GM12878 (cell line): ENCODE measurements at regions not wholly inside any gene's neighbourhood (a gene's known extent, or its start where the extent isn't known, plus 50 kb on each side); places are given as distances from the start of the nearest gene placed in this dataset.

Source experiments
- ATAC-seq: fragments of 200-7000 bp; cut with Tn5 transposase; 3 replicates; pipeline ENCODE4 v1.9.1; 2020; ENCODE audit warnings: mild to moderate bottlenecking, moderate library complexity
- BruUV-seq: library from RNA; stranded (reverse); fragments of 400-500 nt; replicated peaks from 2 replicates; lab custom pipeline; 2021; lab: Mats Ljungman, UMichigan
- CTCF ChIA-PET: fragments of 300-600 bp; sonication (Branson Sonifier 250); formaldehyde crosslinking; extraction: SDS; loops from one replicate; lab custom pipeline; 2021; ENCODE audit warnings: inconsistent platforms; lab: Yijun Ruan, JAX
- POLR2A ChIA-PET: fragments of 350-600 bp; formaldehyde crosslinking; extraction: SDS; loops from one replicate; lab custom pipeline; 2021; ENCODE audit warnings: inconsistent platforms; lab: Charles Lee
- RAD21 ChIA-PET: fragments of 300-600 bp; sonication (Branson Sonifier 250); formaldehyde crosslinking; loops from one replicate; lab custom pipeline; 2023; ENCODE audit warnings: antibody characterized with exemption; ENCODE audit not compliant: unreplicated experiment; lab: Charles Lee
- SMC1A ChIA-PET: fragments of 300-600 bp; sonication (Branson Sonifier 250); formaldehyde crosslinking; loops from one replicate; lab custom pipeline; 2023; ENCODE audit not compliant: unreplicated experiment, uncharacterized antibody; lab: Charles Lee
- DNase-seq: peaks from one replicate; pipeline ENCODE4 v3.0.0-alpha.2; 2011; ENCODE audit warnings: low read depth, low spot score
- FAIRE-seq: peaks from 3 replicates; lab custom pipeline; 2011; peaks lifted over from hg19 to GRCh38; lab: Jason Lieb, UNC
- H2AFZ ChIP-seq: 2 replicates; pipeline ENCODE4 v1.6.0; 2011; ENCODE audit warnings: low read depth, low read length, control low read depth; ENCODE audit not compliant: control insufficient read depth
- H3K27ac ChIP-seq: 2 replicates; pipeline ENCODE4 v1.5.1; 2011; ENCODE audit warnings: control low read depth; ENCODE audit not compliant: control insufficient read depth, insufficient read depth
- H3K27me3 ChIP-seq, 2 experiments: replicated peaks in 1 of 2; 2 replicates each; pipeline versions ENCODE4 v1.6.0 to v1.6.1; 2011; ENCODE audit warnings: low read length in 1 of 2; ENCODE audit not compliant: control insufficient read depth in 2 of 2, insufficient read depth in 2 of 2
- H3K36me3 ChIP-seq, 2 experiments: 2 replicates each; pipeline ENCODE4 v1.5.1; 2011; ENCODE audit warnings: low read length in 1 of 2; ENCODE audit not compliant: control insufficient read depth in 2 of 2, insufficient read depth in 2 of 2
- H3K4me1 ChIP-seq: 2 replicates; pipeline ENCODE4 v1.6.1; 2011; ENCODE audit warnings: mild to moderate bottlenecking, low read length, moderate library complexity, mixed read lengths; ENCODE audit not compliant: control insufficient read depth, insufficient read depth
- H3K4me2 ChIP-seq: 2 replicates; pipeline ENCODE4 v1.6.0; 2011; ENCODE audit warnings: control low read depth; ENCODE audit not compliant: control insufficient read depth, insufficient read depth
- H3K4me3 ChIP-seq: fragments of 200-600 bp; sonication (generic); 2 replicates; pipeline ENCODE4 v1.5.1; 2016
- H3K79me2 ChIP-seq: 2 replicates; pipeline ENCODE4 v1.6.0; 2011; ENCODE audit warnings: low read length; ENCODE audit not compliant: control insufficient read depth, insufficient read depth
- H3K9ac ChIP-seq: 2 replicates; pipeline ENCODE4 v1.8.0; 2011; ENCODE audit warnings: low read length, control low read depth, mixed read lengths; ENCODE audit not compliant: control insufficient read depth, insufficient read depth
- H3K9me3 ChIP-seq: replicated peaks from 3 replicates; pipeline ENCODE4 v1.5.1; 2011; ENCODE audit warnings: mild to moderate bottlenecking, low read length; ENCODE audit not compliant: control insufficient read depth, insufficient read depth
- H4K20me1 ChIP-seq: 2 replicates; pipeline ENCODE4 v1.6.0; 2011; ENCODE audit not compliant: control insufficient read depth, insufficient read depth
- BCL3 ChIP-seq: IDR thresholded peaks from 2 replicates; pipeline ENCODE4 v1.6.1; 2011; ENCODE audit warnings: borderline replicate concordance, low read depth, mild to moderate bottlenecking, moderate library complexity, low read length; ENCODE audit not compliant: insufficient read depth, poor library complexity, severe bottlenecking
- CHD1 ChIP-seq: IDR thresholded peaks from 2 replicates; pipeline ENCODE4 v1.6.1; 2012; ENCODE audit warnings: low read depth, low read length, improper control_type of control experiment
- E2F4 ChIP-seq: IDR thresholded peaks from 2 replicates; pipeline ENCODE4 v1.6.1; 2012; ENCODE audit warnings: low read depth, low read length, improper control_type of control experiment
- ELK1 ChIP-seq: IDR thresholded peaks from 2 replicates; pipeline ENCODE4 v1.6.1; 2012; ENCODE audit warnings: low read depth, low read length, improper control_type of control experiment
- HDGF ChIP-seq: fragments of 450-650 bp; IDR thresholded peaks from 2 replicates; pipeline ENCODE4 v1.6.1; 2016; ENCODE audit warnings: antibody characterized with exemption
- MYC ChIP-seq: IDR thresholded peaks from 2 replicates; pipeline ENCODE4 v1.6.1; 2011; ENCODE audit warnings: mild to moderate bottlenecking, low read length, moderate library complexity, inconsistent platforms; ENCODE audit not compliant: insufficient read depth, insufficient replicate concordance, insufficient read length, severe bottlenecking
- NR2C1 ChIP-seq: fragments of 450-650 bp; IDR thresholded peaks from 2 replicates; pipeline ENCODE4 v1.6.1; 2017; ENCODE audit warnings: antibody characterized with exemption, mild to moderate bottlenecking, moderate library complexity
- POLR2A ChIP-seq: IDR thresholded peaks from 2 replicates; pipeline ENCODE4 v1.6.1; 2011; ENCODE audit warnings: low read depth, mild to moderate bottlenecking, low read length
- RAD51 ChIP-seq: fragments of 450-650 bp; IDR thresholded peaks from 2 replicates; pipeline ENCODE4 v1.6.1; 2016; ENCODE audit warnings: moderate library complexity, mild to moderate bottlenecking, inconsistent platforms
- SIN3A ChIP-seq: IDR thresholded peaks from 2 replicates; pipeline ENCODE4 v1.6.1; 2012; ENCODE audit warnings: low read depth, low read length, improper control_type of control experiment
- SPI1 ChIP-seq: IDR thresholded peaks from 2 replicates; pipeline ENCODE4 v1.6.1; 2011; ENCODE audit warnings: low read depth, mild to moderate bottlenecking, low read length, moderate library complexity, borderline replicate concordance; ENCODE audit not compliant: insufficient read depth
- SRF ChIP-seq, 2 experiments: IDR thresholded peaks; 2 replicates each; pipeline ENCODE4 v1.6.1; 2011; ENCODE audit warnings: low read depth in 2 of 2, low read length in 2 of 2, mild to moderate bottlenecking in 1 of 2, moderate library complexity in 1 of 2
- STAT1 ChIP-seq: fragments of 450-650 bp; conservative IDR thresholded peaks from 2 replicates; pipeline ENCODE4 v1.6.1; 2014; ENCODE audit warnings: antibody characterized with exemption, mild to moderate bottlenecking
- WRNIP1 ChIP-seq: IDR thresholded peaks from 2 replicates; pipeline ENCODE4 v1.6.1; 2011; ENCODE audit warnings: low read depth, low read length, improper control_type of control experiment, borderline replicate concordance
- ZNF274 ChIP-seq: IDR thresholded peaks from one replicate; pipeline ENCODE4 v1.8.0; 2011; ENCODE audit not compliant: insufficient read length, insufficient read depth
- WGBS: methylation state at CpG from one replicate; pipeline ENCODE4 v1.1.6; 2016; ENCODE audit warnings: low lambda C conversion rate; ENCODE audit not compliant: insufficient replicate concordance, insufficient coverage; ENCODE audit errors: missing lambda C conversion rate; 5-methylcytosine and 5-hydroxymethylcytosine counted together
- in situ Hi-C: fragments of 300-500 bp; cut with MboI; formaldehyde crosslinking; loops from 9 replicates; pipeline ENCODE4 v1.14.3; 2018; ENCODE audit warnings: mixed read lengths
- intact Hi-C: fragments of 100-400 bp; cut with micrococcal nuclease; formaldehyde crosslinking; loops from one replicate; pipeline ENCODE4 v1.14.2; 2022; ENCODE audit not compliant: unreplicated experiment

- TF ChIP-seq RAD51 (peak; percentile 58), ZNF274 (no peak), NR2C1 (no peak), STAT1 (0 out of 2 replicates have a peak, but pooled peaks have one; percentile 64), MYC (peak; percentile 69)
Observed at GRCh38 chr6:156698239-156699016, 78.8 kb upstream of the ARID1B start (continued).

GRCh38 chr6:156697225-156697830 is 79.8 kb upstream of the ARID1B start:
- in situ Hi-C loops (no loop called here), intact Hi-C loops (loop anchor here (5.0 to 10.0 kb wide), 5 partner anchors 277 to 1383 kb away; partner anchors contain the start of gene TFB1M)
- CTCF ChIA-PET = interaction anchor here (0.7 to 4.0 kb wide), 14 partner anchors 8 to 186 kb away, joined by 3 to 27 read pairs (median 3); no protein-coding TSS in a partner anchor
- POLR2A ChIA-PET = interaction anchor here (0.6 to 2.1 kb wide), 12 partner anchors 9 to 236 kb away, joined by 3 to 33 read pairs (median 4); no protein-coding TSS in a partner anchor
- peaks cover 55% of the 10 kb centered on the region for H3K4me1 ChIP-seq
- SMC1A ChIA-PET = interaction anchor here (0.7 to 9.8 kb wide), 24 partner anchors 7 to 348 kb away, joined by 3 to 266 read pairs (median 4); no protein-coding TSS in a partner anchor
- H3K9me3 ChIP-seq = peaks cover 1% of the 10 kb centered on the region; the same call in 1 of the 3 replicates
- DNase-seq (peak; percentile 70), FAIRE-seq (peak; percentile 84), ATAC-seq (peak; percentile 52)
- H4K20me1 ChIP-seq = no peaks in the 10 kb centered on the region
- no peak overlapping the region for H2AFZ ChIP-seq
- H3K27ac ChIP-seq = peak overlapping the region; percentile 97
- BruUV-seq = TSS peak; percentile 56
- WGBS = 4% methylated on average over 5 of the region's 5 CpGs
- H3K27me3 ChIP-seq = no peaks in the 10 kb centered on the region
- RAD21 ChIA-PET = interaction anchor here (0.7 to 6.1 kb wide), 23 partner anchors 8 to 158 kb away, joined by 3 to 136 read pairs (median 5); no protein-coding TSS in a partner anchor
- H3K9ac ChIP-seq = peak overlapping the region; percentile 70
- no peaks in the 10 kb centered on the region for H3K36me3 ChIP-seq
- peaks cover 11% of the 10 kb centered on the region for H3K79me2 ChIP-seq
- H3K4me3 ChIP-seq = peak overlapping the region; percentile 35
- H3K4me2 ChIP-seq = peak overlapping the region; percentile 87
- TF ChIP-seq ELK1 (no peak), HDGF (no peak), SIN3A (no peak), BCL3 (peak; percentile 98), SRF (IDR thresholded peaks at IDR 0.05; ENCODE audit: low read depth in 2 of 2, low read length in 2 of 2) (0 out of 4 replicates have a peak, but pooled peaks of 1 of the 2 experiments have one; percentile 45), POLR2A (no peak), SPI1 (peak; percentile 93), CHD1 (no peak), E2F4 (no peak), WRNIP1 (no peak)
